Parathyroid adenoma (tissue), 2 donors: ENCODE measurements at regions not wholly inside any gene's neighbourhood (a gene's known extent, or its start where the extent isn't known, plus 50 kb on each side); places are given as distances from the start of the nearest gene placed in this dataset.

Experiments used
- H2AFZ ChIP-seq: fragments of 300-600 bp; sonication (generic); one replicate; pipeline ENCODE4 v1.7.0; 2017; ENCODE audit warnings: antibody characterized with exemption, mild to moderate bottlenecking
- H3K27ac ChIP-seq: fragments of 300-600 bp; sonication (generic); one replicate; pipeline ENCODE4 v1.7.0; 2017
- H3K27me3 ChIP-seq: fragments of 300-600 bp; sonication (generic); one replicate; pipeline ENCODE4 v1.7.0; 2017; ENCODE audit warnings: low read length; ENCODE audit not compliant: control insufficient read depth, insufficient read depth
- H3K36me3 ChIP-seq: fragments of 300-600 bp; sonication (generic); one replicate; pipeline ENCODE4 v1.7.0; 2017; ENCODE audit warnings: low read length; ENCODE audit not compliant: control insufficient read depth, insufficient read depth
- H3K4me1 ChIP-seq: fragments of 300-600 bp; sonication (generic); one replicate; pipeline ENCODE4 v1.7.0; 2017; ENCODE audit warnings: control low read depth
- H3K4me2 ChIP-seq: fragments of 300-600 bp; sonication (generic); one replicate; pipeline ENCODE4 v1.7.0; 2017; ENCODE audit warnings: low read length
- H3K4me3 ChIP-seq: fragments of 300-600 bp; sonication (generic); one replicate; pipeline ENCODE4 v1.7.0; 2017; ENCODE audit warnings: low read depth, low read length
- H3K79me2 ChIP-seq: fragments of 300-600 bp; sonication (generic); one replicate; pipeline ENCODE4 v1.7.0; 2017; ENCODE audit warnings: control low read depth
- H3K9ac ChIP-seq: fragments of 300-600 bp; sonication (generic); one replicate; pipeline ENCODE4 v1.7.0; 2017; ENCODE audit warnings: mild to moderate bottlenecking
- H3K9me3 ChIP-seq: fragments of 300-600 bp; sonication (generic); one replicate; pipeline ENCODE4 v1.7.0; 2017; ENCODE audit warnings: low read length; ENCODE audit not compliant: control insufficient read depth
- TF ChIP-seq, protein P1 (sequence below): fragments of 300-600 bp; sonication (generic); IDR thresholded peaks from one replicate; pipeline ENCODE4 v1.7.0; 2017; ENCODE audit warnings: antibody characterized with exemption, mild to moderate bottlenecking
- donor health status: primary hyperparathyroidism.

DNA sequence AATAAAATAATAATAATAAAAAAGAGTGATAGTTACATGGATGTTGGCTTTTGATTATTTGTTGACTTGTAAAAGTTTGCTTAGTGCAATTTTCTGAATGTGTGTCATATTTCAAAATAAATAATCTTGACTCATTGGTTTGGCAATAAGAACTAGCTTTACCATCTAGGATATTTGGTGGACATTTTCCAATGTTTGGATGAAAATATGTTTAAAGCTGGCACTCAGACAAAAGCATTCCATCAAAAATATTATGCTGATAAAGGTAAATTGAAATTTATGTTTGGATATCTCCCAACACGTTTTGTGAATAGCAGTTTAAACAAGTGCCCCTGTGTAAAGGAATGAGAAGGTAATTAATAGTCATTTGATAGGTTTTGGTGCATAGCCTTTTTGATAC is 62.5 kb upstream of the KCNMA1 start:
- TF ChIP-seq, protein P1, sequence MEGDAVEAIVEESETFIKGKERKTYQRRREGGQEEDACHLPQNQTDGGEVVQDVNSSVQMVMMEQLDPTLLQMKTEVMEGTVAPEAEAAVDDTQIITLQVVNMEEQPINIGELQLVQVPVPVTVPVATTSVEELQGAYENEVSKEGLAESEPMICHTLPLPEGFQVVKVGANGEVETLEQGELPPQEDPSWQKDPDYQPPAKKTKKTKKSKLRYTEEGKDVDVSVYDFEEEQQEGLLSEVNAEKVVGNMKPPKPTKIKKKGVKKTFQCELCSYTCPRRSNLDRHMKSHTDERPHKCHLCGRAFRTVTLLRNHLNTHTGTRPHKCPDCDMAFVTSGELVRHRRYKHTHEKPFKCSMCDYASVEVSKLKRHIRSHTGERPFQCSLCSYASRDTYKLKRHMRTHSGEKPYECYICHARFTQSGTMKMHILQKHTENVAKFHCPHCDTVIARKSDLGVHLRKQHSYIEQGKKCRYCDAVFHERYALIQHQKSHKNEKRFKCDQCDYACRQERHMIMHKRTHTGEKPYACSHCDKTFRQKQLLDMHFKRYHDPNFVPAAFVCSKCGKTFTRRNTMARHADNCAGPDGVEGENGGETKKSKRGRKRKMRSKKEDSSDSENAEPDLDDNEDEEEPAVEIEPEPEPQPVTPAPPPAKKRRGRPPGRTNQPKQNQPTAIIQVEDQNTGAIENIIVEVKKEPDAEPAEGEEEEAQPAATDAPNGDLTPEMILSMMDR, result no peak
- H3K9ac ChIP-seq, result no peak overlapping the region
- H3K4me3 ChIP-seq, result no peak overlapping the region
- H3K27me3 ChIP-seq, result no peaks in the 10 kb centered on the region
- no peaks in the 10 kb centered on the region for H3K4me1 ChIP-seq
- no peaks in the 10 kb centered on the region for H3K9me3 ChIP-seq
- no peak overlapping the region for H3K27ac ChIP-seq
- H2AFZ ChIP-seq, result no peak overlapping the region
- no peak overlapping the region for H3K4me2 ChIP-seq
- H3K36me3 ChIP-seq, result no peaks in the 10 kb centered on the region
- no peaks in the 10 kb centered on the region for H3K79me2 ChIP-seq

DNA sequence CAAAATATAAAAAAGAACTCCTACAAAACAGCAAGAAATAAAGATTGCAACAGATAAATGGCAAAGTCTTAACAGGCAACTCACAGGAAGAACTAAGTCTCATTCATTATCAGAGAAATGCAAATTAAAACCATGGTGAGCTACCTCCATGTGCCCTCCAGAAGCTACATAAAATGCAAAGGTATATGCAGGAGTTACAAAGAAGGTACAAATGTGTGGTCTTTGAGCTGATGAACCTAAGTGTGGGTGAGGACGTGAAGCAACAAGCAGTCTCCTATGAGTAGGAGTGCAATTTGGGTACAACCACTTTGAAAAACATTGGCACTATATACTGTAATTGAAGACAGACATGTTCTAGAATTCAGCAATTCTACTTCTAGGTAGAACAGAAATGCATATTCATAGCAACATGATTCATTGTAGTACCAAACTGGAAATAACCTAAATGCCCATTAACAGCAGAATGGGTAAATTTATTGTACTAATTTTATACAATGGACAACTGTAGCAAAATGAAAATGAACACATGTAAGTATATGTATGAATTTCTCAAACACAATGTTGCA is 61.6 kb upstream of the KCNMA1 start:
- H3K36me3 ChIP-seq, result no peaks in the 10 kb centered on the region
- H2AFZ ChIP-seq, result no peak overlapping the region
- H3K4me3 ChIP-seq, result no peak overlapping the region
- H3K79me2 ChIP-seq, result no peaks in the 10 kb centered on the region
- no peak overlapping the region for H3K4me2 ChIP-seq
- H3K27me3 ChIP-seq, result no peaks in the 10 kb centered on the region
- H3K4me1 ChIP-seq, result no peaks in the 10 kb centered on the region
- no peak overlapping the region for H3K27ac ChIP-seq
- H3K9me3 ChIP-seq, result no peaks in the 10 kb centered on the region
- TF ChIP-seq, protein P1, result no peak
- H3K9ac ChIP-seq, result no peak overlapping the region

DNA sequence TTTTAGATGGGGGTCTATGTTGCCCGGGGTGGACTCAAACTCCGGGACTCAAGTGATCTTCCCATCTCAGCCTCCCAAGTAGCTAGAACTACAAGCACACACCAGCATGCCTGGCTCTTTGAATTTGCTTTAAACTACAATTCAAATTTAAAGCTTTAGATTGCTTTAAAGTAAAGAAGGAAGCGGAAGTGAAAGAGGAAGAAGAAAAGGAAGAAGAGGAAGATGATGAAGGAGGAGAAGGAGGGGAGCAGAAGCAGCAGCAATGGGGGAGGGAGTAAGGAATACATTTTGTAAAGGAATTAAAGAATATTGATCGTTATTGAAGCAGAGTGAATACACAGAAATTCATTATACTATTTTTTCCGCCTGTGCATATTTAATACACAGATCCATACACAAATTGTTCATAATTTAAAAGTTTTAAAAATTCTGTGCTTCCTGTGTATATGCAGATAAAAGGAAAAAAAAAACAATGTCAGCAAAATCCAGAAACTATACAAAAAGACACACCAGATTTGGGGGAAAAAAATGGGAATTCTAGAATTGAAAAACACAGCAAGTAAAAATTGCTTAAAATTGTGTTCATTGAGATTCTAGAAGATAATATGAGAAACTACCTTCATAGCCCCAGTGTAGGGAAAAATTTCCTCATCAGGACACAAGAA is 60.8 kb upstream of the KCNMA1 start:
- H3K27me3 ChIP-seq, result no peaks in the 10 kb centered on the region
- no peak overlapping the region for H3K4me3 ChIP-seq
- no peaks in the 10 kb centered on the region for H3K4me1 ChIP-seq
- TF ChIP-seq, protein P1, result no peak
- no peak overlapping the region for H3K27ac ChIP-seq
- no peak overlapping the region for H2AFZ ChIP-seq
- H3K9me3 ChIP-seq, result no peaks in the 10 kb centered on the region
- no peak overlapping the region for H3K9ac ChIP-seq
- no peaks in the 10 kb centered on the region for H3K36me3 ChIP-seq
- no peak overlapping the region for H3K4me2 ChIP-seq
- H3K79me2 ChIP-seq, result no peaks in the 10 kb centered on the region

DNA sequence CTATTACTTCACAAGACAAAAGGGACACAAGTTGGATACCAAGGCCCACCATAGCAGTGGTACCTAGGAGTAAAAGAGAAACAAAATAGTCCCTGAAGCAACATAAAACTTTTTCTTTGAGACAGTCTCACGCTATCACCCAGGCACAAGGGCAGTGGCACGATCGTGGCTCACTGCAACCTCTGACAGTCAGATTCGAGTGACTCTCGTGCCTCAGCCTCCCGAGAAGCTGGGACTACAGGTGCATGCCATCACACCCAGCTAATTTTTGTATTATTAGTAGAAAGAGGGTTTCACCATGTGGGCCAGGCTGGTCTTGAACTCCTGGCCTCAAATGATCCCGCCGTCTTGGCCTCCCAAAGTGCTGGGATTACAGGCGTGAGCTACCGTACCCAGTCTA is 59.0 kb upstream of the KCNMA1 start:
- TF ChIP-seq, protein P1, result no peak
- no peak overlapping the region for H2AFZ ChIP-seq
- no peak overlapping the region for H3K27ac ChIP-seq
- H3K79me2 ChIP-seq, result no peaks in the 10 kb centered on the region
- H3K36me3 ChIP-seq, result no peaks in the 10 kb centered on the region
- H3K9ac ChIP-seq, result no peak overlapping the region
- H3K4me2 ChIP-seq, result no peak overlapping the region
- no peaks in the 10 kb centered on the region for H3K27me3 ChIP-seq
- H3K4me3 ChIP-seq, result no peak overlapping the region
- no peaks in the 10 kb centered on the region for H3K4me1 ChIP-seq
- H3K9me3 ChIP-seq, result no peaks in the 10 kb centered on the region

DNA sequence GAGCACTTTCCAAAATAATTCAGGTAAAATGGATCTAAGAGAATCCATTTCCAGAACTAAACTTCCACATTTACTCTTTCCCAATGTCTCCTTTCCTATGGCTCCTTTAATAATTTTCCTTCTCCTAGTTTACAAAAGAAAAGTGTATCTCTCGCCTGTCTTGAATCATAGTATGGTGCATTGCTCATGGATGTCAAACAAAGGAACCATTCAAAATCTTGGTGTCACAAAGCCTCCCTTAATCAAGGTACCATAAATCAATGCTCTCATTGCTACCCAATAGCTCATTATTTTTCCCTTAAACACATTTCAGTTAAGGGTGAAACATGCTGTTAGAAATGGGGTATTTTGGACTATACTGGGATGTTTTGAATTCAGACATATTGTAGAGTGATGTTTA is 57.6 kb upstream of the KCNMA1 start:
- Histone ChIP-seq H3K4me3 (no peak overlapping the region), H3K4me1 (no peaks in the 10 kb centered on the region), H3K27ac (no peak overlapping the region), H3K36me3 (no peaks in the 10 kb centered on the region), H3K27me3 (no peaks in the 10 kb centered on the region), H2AFZ (no peak overlapping the region), H3K9me3 (no peaks in the 10 kb centered on the region), H3K9ac (no peak overlapping the region), H3K79me2 (no peaks in the 10 kb centered on the region), H3K4me2 (no peak overlapping the region)
- TF ChIP-seq, protein P1, result no peak
